Stomach smooth muscle (tissue), 2 donors: ENCODE measurements at regions not wholly inside any gene's neighbourhood (a gene's known extent, or its start where the extent isn't known, plus 50 kb on each side); places are given as distances from the start of the nearest gene placed in this dataset.

Experiments
- H3K27ac ChIP-seq: one replicate; pipeline ENCODE4 v1.7.0; 2013; ENCODE audit warnings: mild to moderate bottlenecking, low read length, inconsistent platforms
- H3K27me3 ChIP-seq, 2 donors: one replicate each; pipeline ENCODE4 v1.7.0; 2013; ENCODE audit warnings: low read length in 2 of 2; ENCODE audit not compliant: insufficient read depth in 2 of 2, control insufficient read depth in 1 of 2
- H3K36me3 ChIP-seq, 2 donors: one replicate each; pipeline ENCODE4 v1.7.0; 2013; ENCODE audit warnings: low read length in 2 of 2; ENCODE audit not compliant: control insufficient read depth in 2 of 2, insufficient read depth in 2 of 2
- H3K4me1 ChIP-seq: one replicate; pipeline ENCODE4 v1.7.0; 2013; ENCODE audit warnings: low read length; ENCODE audit not compliant: control insufficient read depth, insufficient read depth
- H3K4me3 ChIP-seq, 2 donors: one replicate each; pipeline ENCODE4 v1.7.0; 2013; ENCODE audit warnings: low read length in 2 of 2
- H3K9ac ChIP-seq, 2 donors: one replicate each; pipeline ENCODE4 v1.7.0; 2013; ENCODE audit warnings: low read length in 2 of 2, mild to moderate bottlenecking in 1 of 2
- H3K9me3 ChIP-seq, 2 donors: one replicate each; pipeline ENCODE4 v1.7.0; 2013; ENCODE audit warnings: low read length in 2 of 2; ENCODE audit not compliant: control insufficient read depth in 2 of 2
- donor health status: healthy.
- donor health status: Pancreatic carcinoma.

DNA sequence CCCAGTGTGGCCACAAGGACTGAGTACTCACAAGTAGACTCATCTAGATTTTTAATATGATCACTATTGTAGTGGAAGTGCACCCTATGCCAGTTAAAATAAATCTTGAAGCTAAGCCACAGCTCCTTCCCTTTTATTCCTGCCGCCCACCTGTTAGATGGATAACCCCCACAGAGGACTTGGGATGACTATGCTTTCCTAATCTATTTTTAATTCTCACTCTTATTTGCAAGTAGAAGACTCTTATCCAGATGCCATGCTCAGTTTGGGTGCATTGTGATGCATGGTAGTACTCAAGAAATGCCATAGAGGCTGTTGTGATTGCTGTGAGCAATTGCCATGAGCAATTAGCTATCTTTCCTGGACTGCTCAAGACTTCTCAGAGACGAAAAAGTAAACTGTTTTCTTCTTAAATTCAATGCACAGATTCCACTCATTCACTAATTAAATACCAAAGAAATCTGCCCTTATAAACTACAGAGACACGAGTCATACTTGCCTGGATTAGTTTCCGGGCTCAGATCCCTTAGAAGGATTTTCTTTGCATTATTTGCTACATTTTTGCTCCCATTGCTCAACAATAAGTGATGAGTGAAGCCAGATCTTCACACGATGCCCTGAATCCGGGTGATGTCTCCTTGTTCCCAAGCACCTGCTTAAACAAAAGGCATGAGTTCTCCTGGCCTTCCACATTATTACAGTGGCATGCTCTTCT, 472.1 kb downstream of the SOX2 start:
- no peak overlapping the region for H3K9ac ChIP-seq
- no peaks in the 10 kb centered on the region for H3K36me3 ChIP-seq
- no peaks in the 10 kb centered on the region for H3K27me3 ChIP-seq

DNA sequence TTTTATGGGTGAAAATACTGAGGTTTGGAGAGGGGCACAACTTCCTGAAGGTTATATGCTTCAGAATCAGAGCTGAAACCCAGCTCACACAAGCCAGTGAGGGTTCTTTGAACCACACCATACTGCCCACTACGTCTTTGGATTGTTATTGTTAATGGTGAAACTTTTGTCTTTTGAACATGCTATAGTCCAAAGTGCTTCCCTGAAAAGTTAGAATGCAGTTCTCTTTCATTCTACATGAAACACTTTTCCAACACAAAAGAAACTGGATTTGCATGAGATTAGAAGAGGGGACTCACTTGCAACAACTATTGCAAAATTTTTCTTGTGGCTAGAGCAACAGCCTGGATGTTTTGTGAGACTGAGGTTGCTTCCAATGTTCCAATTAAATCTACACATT, 473.6 kb downstream of the SOX2 start:
- Histone ChIP-seq H3K9me3 (peaks cover 0 to 3% of the 10 kb centered on the region in 2 donors), H3K4me3 (no peak overlapping the region), H3K4me1 (no peaks in the 10 kb centered on the region), H3K27ac (no peak overlapping the region), H3K9ac (no peak overlapping the region), H3K36me3 (no peaks in the 10 kb centered on the region), H3K27me3 (no peaks in the 10 kb centered on the region)

More for the DNA sequence above, 472.1 kb downstream of the SOX2 start:
- Histone ChIP-seq H3K27ac (no peak overlapping the region), H3K4me3 (no peak overlapping the region), H3K9me3 (peaks cover 0 to 3% of the 10 kb centered on the region in 2 donors), H3K4me1 (no peaks in the 10 kb centered on the region)

- Histone ChIP-seq H3K36me3 (no peaks in the 10 kb centered on the region), H3K27ac (no peak overlapping the region), H3K9ac (no peak overlapping the region), H3K9me3 (peaks cover 0 to 3% of the 10 kb centered on the region in 2 donors), H3K4me1 (no peaks in the 10 kb centered on the region), H3K4me3 (no peak overlapping the region), H3K27me3 (no peaks in the 10 kb centered on the region)
These were observed 478.3 kb downstream of the SOX2 start for GRCh38 chr3:182190056-182190455.

GRCh38 chr3:182198345-182198744, 486.6 kb downstream of the SOX2 start:
- Histone ChIP-seq H3K4me3 (no peak overlapping the region), H3K9me3 (no peaks in the 10 kb centered on the region), H3K27ac (no peak overlapping the region), H3K4me1 (no peaks in the 10 kb centered on the region), H3K27me3 (no peaks in the 10 kb centered on the region), H3K36me3 (no peaks in the 10 kb centered on the region), H3K9ac (no peak overlapping the region)

- H3K4me3 ChIP-seq = no peak overlapping the region
- no peaks in the 10 kb centered on the region for H3K9me3 ChIP-seq
- no peaks in the 10 kb centered on the region for H3K4me1 ChIP-seq
- no peak overlapping the region for H3K27ac ChIP-seq
- no peak overlapping the region for H3K9ac ChIP-seq
- no peaks in the 10 kb centered on the region for H3K36me3 ChIP-seq
- no peaks in the 10 kb centered on the region for H3K27me3 ChIP-seq
These were observed 489.9 kb downstream of the SOX2 start for GRCh38 chr3:182201456-182202168.

GRCh38 chr3:182212479-182213076, 500.9 kb downstream of the SOX2 start:
- no peaks in the 10 kb centered on the region for H3K4me1 ChIP-seq
- H3K36me3 ChIP-seq = no peaks in the 10 kb centered on the region
- H3K27me3 ChIP-seq = no peaks in the 10 kb centered on the region
- H3K4me3 ChIP-seq = no peak overlapping the region
- H3K9me3 ChIP-seq = no peaks in the 10 kb centered on the region
- no peak overlapping the region for H3K27ac ChIP-seq
- no peak overlapping the region for H3K9ac ChIP-seq

DNA sequence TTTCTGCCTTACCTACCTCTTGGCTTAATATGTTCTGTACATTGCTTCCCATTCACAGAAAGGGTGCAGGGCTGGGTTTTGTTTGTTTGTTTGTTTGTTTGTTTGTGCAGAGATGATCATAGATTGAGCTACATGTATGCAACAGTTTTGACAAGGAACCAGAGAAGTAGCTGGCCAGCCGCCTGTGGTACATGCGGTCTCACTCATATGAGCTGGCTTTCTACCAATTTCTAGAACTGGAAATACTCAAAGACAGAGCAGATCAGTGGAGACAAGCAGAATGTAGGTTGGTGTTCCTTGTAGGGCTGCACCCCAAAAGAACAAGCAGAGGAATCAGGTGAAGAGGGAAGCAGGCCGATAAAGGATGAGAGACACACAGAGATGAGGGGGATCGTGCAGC, 502.7 kb downstream of the SOX2 start:
- no peaks in the 10 kb centered on the region for H3K4me1 ChIP-seq
- no peak overlapping the region for H3K4me3 ChIP-seq
- H3K36me3 ChIP-seq = no peaks in the 10 kb centered on the region
- no peaks in the 10 kb centered on the region for H3K27me3 ChIP-seq
- no peak overlapping the region for H3K9ac ChIP-seq
- H3K9me3 ChIP-seq = no peaks in the 10 kb centered on the region
- no peak overlapping the region for H3K27ac ChIP-seq

- Histone ChIP-seq H3K4me3 (no peak overlapping the region), H3K9me3 (no peaks in the 10 kb centered on the region), H3K4me1 (no peaks in the 10 kb centered on the region)
These were observed 504.2 kb downstream of the SOX2 start for GRCh38 chr3:182215881-182216280.

GRCh38 chr3:182216311-182216970, 504.7 kb downstream of the SOX2 start:
- Histone ChIP-seq H3K4me3 (no peak overlapping the region), H3K4me1 (no peaks in the 10 kb centered on the region), H3K9me3 (no peaks in the 10 kb centered on the region), H3K9ac (no peak overlapping the region), H3K36me3 (no peaks in the 10 kb centered on the region), H3K27ac (no peak overlapping the region), H3K27me3 (no peaks in the 10 kb centered on the region)

More at GRCh38 chr3:182215881-182216280, 504.2 kb downstream of the SOX2 start:
- Histone ChIP-seq H3K36me3 (no peaks in the 10 kb centered on the region), H3K27ac (no peak overlapping the region), H3K9ac (no peak overlapping the region), H3K27me3 (no peaks in the 10 kb centered on the region)

DNA sequence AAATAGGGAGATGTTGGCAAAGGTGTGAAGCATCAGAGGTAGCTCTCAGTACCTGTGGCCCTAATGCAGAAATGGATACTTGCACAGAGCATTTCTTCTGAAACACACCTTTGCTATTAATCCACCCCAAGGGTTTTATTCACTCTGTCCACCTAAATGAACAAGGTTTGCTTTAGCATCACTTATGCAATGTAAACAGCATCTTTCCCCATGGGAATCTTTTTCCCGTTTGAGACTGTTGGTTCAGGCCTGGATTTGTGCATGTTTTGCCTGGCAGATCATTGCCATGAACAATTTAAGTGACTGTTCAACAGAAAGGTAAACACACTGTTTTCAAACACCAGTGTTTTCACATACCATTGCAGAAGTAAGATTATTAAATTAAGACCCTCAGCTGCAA, 508.3 kb downstream of the SOX2 start:
- H3K27ac ChIP-seq = no peak overlapping the region
- H3K4me3 ChIP-seq = no peak overlapping the region
- H3K9ac ChIP-seq = no peak overlapping the region
- no peaks in the 10 kb centered on the region for H3K4me1 ChIP-seq
- H3K36me3 ChIP-seq = no peaks in the 10 kb centered on the region
- no peaks in the 10 kb centered on the region for H3K27me3 ChIP-seq
- H3K9me3 ChIP-seq = no peaks in the 10 kb centered on the region
